HL-60 (cell line): ENCODE measurements at regions not wholly inside any gene's neighbourhood (a gene's known extent, or its start where the extent isn't known, plus 50 kb on each side); places are given as distances from the start of the nearest gene placed in this dataset.

Experiments used
- CTCF ChIP-seq: IDR thresholded peaks from one replicate; pipeline ENCODE4 v1.5.1; 2011; ENCODE audit warnings: low read length, control low read depth, inconsistent platforms; ENCODE audit not compliant: insufficient read depth
- GABPA ChIP-seq: IDR thresholded peaks from 2 replicates; pipeline ENCODE4 v1.6.1; 2012; ENCODE audit warnings: low read depth

- TF ChIP-seq CTCF (no peak), GABPA (no peak)
Observed at GRCh38 chr12:93957168-93957567, 191.2 kb upstream of the PLXNC1 start.
